ENCODE measurements at regions not wholly inside any gene's neighbourhood (a gene's known extent, or its start where the extent isn't known, plus 50 kb on each side); places are given as distances from the start of the nearest gene placed in this dataset.
"Not testable (repeated sequence)": the region's sequence is repeated elsewhere in the genome, so short reads cannot be mapped to it uniquely, and the experiment has no call there.

DNA sequence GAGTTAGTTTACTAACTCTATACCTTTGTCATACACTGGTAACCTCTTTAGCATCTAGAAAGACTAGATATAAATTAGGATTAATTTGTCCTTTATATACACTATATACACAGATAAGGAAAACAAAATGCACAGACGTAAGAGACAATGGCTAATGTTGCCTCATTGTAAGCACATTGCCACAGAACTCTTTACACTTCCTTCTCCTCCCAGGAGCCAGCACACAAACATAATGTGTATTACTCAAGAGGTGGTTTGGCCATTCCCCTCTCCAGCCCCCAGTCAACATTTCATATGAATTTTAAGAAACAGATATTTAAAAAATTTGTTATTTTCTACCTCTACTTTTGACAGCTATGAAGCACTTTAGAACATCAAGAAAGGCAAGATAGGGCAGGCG lies 131.4 kb upstream of the OR4E1 start:
- no peaks in the 10 kb centered on the region for H3K27me3 ChIP-seq
- no peaks in the 10 kb centered on the region for H3K9me3 ChIP-seq
- TF ChIP-seq Cebpa-rat (IDR thresholded peaks at IDR 0.05), result no peak
- no peaks in the 10 kb centered on the region for H3K36me3 ChIP-seq
- H3K4me2 ChIP-seq, result no peak overlapping the region
- no peak overlapping the region for H3K4me3 ChIP-seq
- no peak overlapping the region for H3K9ac ChIP-seq
- no peaks in the 10 kb centered on the region for H4K20me1 ChIP-seq
- H3K27ac ChIP-seq, result no peak overlapping the region
- no peaks in the 10 kb centered on the region for H3K4me1 ChIP-seq

DNA sequence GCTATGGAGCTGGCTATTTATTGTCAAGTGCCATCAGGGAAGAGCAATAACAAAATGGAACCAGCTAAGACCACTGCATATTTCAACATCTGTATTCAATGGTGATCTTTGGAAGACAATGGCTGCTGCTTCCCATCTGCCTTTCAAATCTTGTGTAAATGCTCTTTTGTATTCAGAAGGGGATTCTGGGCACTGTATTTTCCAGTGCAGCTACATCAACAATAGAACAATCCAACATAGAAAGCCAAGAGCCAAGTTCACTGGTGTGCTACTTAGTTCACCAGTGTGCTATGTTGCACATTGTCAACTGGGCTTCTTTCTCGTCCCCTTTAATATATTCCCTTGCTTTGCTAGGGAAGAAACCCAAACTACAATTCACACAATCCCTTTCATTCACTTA lies 128.8 kb upstream of the OR4E1 start:
- Histone ChIP-seq H3K4me1 (no peaks in the 10 kb centered on the region), H3K4me2 (no peak overlapping the region), H3K36me3 (no peaks in the 10 kb centered on the region), H3K9ac (no peak overlapping the region), H3K27me3 (no peaks in the 10 kb centered on the region), H3K4me3 (no peak overlapping the region), H3K27ac (no peak overlapping the region), H4K20me1 (no peaks in the 10 kb centered on the region), H3K9me3 (no peaks in the 10 kb centered on the region)
- no peak for TF ChIP-seq Cebpa-rat (IDR thresholded peaks at IDR 0.05)

DNA sequence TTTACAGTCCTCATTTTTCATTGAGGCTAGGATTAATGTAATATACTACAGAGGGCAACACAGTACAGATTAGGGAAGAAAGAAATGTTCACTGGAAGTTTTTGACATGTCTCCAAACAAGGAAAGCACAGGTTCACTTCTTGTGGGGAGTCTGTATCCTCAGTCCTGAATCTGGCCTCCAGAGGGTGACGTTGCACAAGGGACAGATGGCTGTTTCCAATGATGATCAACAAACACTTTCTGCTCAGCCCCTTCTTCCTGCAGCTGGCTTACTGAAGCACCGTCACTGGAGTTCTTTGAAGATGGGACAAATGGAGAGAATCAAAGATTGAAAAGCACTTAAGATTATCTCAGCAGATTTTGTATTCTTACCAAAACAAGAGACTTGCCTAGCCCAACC lies 123.3 kb upstream of the OR4E1 start:
- no peaks in the 10 kb centered on the region for H3K4me1 ChIP-seq
- H3K4me2 ChIP-seq, result no peak overlapping the region
- H3K27me3 ChIP-seq, result no peaks in the 10 kb centered on the region
- no peak overlapping the region for H3K27ac ChIP-seq
- no peaks in the 10 kb centered on the region for H3K36me3 ChIP-seq
- TF ChIP-seq Cebpa-rat (IDR thresholded peaks at IDR 0.05), result no peak
- no peak overlapping the region for H3K9ac ChIP-seq
- no peaks in the 10 kb centered on the region for H4K20me1 ChIP-seq
- no peaks in the 10 kb centered on the region for H3K9me3 ChIP-seq
- H3K4me3 ChIP-seq, result no peak overlapping the region

DNA sequence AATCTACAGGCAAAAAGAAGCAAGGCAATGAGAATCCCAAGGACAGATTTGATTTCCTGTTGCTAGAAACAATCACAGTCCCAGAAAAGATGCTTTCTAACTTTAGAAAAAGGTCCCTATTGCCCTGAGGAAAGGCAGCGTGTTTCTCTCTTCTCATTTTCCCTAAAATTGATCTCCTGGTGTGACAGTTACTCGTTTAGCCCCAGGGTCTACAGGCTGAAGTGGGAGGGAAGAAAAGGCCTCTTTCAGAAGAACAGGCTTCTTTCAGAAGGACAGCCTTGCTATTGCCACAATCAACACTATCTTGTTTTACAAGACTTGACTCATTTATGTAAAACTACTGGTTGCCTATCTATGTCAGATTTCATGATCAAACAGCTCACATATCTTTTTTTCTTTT lies 121.8 kb upstream of the OR4E1 start:
- Histone ChIP-seq H3K27me3 (no peaks in the 10 kb centered on the region), H3K4me3 (no peak overlapping the region), H4K20me1 (no peaks in the 10 kb centered on the region), H3K4me2 (no peak overlapping the region), H3K9ac (no peak overlapping the region), H3K36me3 (no peaks in the 10 kb centered on the region), H3K27ac (no peak overlapping the region), H3K4me1 (no peaks in the 10 kb centered on the region), H3K9me3 (no peaks in the 10 kb centered on the region)
- TF ChIP-seq Cebpa-rat (IDR thresholded peaks at IDR 0.05), result no peak

DNA sequence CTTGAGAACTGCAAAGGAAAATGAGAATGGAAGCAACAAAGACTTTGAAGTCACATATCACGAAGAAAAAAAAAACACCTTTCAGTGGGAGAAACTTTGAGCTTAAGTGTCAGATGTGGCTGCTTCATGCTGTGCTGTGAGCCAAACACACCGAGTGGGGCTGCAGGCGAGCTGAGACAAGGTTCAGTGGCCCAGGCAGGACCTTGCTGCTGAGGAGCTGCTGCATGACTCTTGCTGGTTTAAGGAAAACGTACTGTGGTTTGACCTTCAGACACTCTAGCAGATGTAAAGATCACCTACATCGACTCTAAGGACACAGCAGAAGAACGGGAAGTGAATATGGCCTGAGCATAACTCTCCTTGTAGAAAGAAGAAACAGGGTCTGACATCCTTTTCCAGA lies 118.1 kb upstream of the OR4E1 start:
- no peak for TF ChIP-seq Cebpa-rat (IDR thresholded peaks at IDR 0.05)
- no peaks in the 10 kb centered on the region for H3K9me3 ChIP-seq

DNA sequence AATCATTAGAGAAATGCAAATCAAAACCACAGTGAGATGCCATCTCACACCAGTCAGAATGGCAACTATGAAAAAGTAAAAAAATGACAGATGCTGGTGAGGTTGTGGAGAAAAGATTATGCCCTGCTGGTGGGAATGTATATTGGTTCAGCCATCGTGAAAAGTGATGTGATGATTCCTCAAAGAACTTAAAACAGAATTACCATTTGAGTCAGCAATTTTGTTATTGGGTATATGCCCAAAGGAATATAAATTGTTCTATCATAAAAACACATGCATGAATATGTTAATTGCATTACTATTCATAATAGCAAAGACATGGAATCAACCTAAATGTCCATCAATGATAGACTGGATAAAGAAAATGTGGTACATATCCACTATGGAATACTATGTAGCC lies 115.1 kb upstream of the OR4E1 start:
- not testable (repeated sequence) for H3K9ac ChIP-seq, H3K36me3 ChIP-seq, H3K4me1 ChIP-seq, H3K9me3 ChIP-seq, H4K20me1 ChIP-seq, H3K4me2 ChIP-seq, H3K27me3 ChIP-seq, H3K27ac ChIP-seq, H3K4me3 ChIP-seq

More for the DNA sequence above, 118.1 kb upstream of the OR4E1 start:
- Histone ChIP-seq H3K4me1 (no peaks in the 10 kb centered on the region), H3K36me3 (no peaks in the 10 kb centered on the region), H3K4me3 (no peak overlapping the region), H3K27me3 (no peaks in the 10 kb centered on the region), H3K4me2 (no peak overlapping the region), H3K27ac (no peak overlapping the region), H4K20me1 (no peaks in the 10 kb centered on the region), H3K9ac (no peak overlapping the region)

DNA sequence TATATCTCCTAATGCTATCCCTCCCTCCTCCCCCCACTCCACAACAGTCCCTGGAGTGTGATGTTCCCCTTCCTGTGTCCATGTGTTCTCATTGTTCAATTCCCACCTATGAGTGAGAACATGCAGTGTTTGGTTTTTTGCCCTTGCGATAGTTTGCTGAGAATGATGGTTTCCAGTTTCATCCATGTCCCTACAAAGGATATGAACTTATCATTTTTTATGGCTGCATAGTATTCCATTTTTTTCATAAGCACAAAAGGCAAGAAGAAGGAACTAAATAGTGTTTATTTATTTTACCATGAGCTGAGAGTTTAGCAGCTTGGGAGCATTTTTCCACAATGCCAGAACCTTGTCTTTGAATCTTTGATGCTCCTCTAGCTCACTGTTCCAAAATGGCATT lies 113.6 kb upstream of the OR4E1 start:
- not testable (repeated sequence) for H4K20me1 ChIP-seq, H3K36me3 ChIP-seq, H3K4me1 ChIP-seq, H3K4me3 ChIP-seq, H3K9ac ChIP-seq, H3K9me3 ChIP-seq, H3K27me3 ChIP-seq, H3K27ac ChIP-seq, H3K4me2 ChIP-seq

DNA sequence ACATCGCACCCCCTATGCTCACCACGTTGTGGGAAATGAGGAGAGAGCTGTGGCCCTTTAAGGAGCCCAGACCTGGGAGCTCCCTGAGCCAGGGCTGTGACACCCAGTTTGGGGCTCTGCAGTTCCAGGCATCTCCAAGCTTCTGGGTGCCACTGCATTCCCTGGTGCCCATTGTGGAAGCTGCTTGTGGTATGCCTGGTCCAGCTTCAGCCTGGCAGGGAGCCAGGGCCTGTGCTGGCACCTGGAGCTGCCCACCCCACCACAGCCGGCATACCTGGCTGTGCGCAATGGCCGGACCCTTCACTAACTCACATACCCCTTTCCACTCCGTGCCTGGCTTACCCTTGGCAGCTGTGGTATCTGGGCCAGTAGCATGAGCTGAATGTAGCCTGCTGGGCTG lies 107.9 kb upstream of the OR4E1 start:
- no peaks in the 10 kb centered on the region for H4K20me1 ChIP-seq
- no peaks in the 10 kb centered on the region for H3K27me3 ChIP-seq
- peaks cover 15% of the 10 kb centered on the region for H3K9me3 ChIP-seq
- H3K9ac ChIP-seq, result no peak overlapping the region
- H3K36me3 ChIP-seq, result no peaks in the 10 kb centered on the region
- no peak for TF ChIP-seq Cebpa-rat (IDR thresholded peaks at IDR 0.05)
- H3K27ac ChIP-seq, result no peak overlapping the region
- no peaks in the 10 kb centered on the region for H3K4me1 ChIP-seq
- H3K4me2 ChIP-seq, result no peak overlapping the region
- no peak overlapping the region for H3K4me3 ChIP-seq

DNA sequence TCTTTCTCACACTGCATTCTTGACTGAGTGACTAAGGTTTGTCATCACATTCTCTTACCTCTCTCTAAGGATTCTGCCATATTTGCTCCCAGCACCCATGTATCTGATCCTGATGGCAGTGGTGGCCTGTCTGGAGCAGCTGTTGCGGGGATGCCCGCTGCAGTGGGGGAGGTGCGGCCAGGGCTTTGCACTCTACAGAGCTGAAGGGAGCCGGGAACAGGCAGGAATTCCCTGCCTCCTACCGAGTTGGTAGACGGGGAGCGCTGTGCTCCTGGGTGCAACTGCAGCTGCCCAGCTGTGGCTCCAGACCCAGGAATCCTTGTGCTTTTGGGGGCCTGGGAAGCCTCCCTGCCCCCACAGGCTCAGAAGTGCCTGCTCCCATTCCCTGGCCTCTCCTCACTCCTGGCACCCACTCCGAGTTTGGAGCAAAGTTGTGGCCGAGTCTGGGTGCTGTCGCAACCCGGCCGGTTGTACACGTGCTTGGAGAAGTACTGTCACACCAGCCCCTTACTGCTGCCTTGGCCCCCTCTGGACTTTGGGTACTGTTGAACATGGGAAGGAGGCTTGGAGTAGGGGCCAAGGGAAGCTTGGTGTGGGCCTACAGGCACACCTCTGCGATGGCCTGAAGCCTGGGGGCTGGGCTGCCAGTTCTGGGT lies 106.9 kb upstream of the OR4E1 start:
- no peak for TF ChIP-seq Cebpa-rat (IDR thresholded peaks at IDR 0.05)
- H3K27me3 ChIP-seq, result no peaks in the 10 kb centered on the region
- no peak overlapping the region for H3K4me2 ChIP-seq
- no peak overlapping the region for H3K27ac ChIP-seq
- H4K20me1 ChIP-seq, result no peaks in the 10 kb centered on the region
- H3K4me1 ChIP-seq, result no peaks in the 10 kb centered on the region
- H3K9me3 ChIP-seq, result peaks cover 15% of the 10 kb centered on the region
- no peak overlapping the region for H3K9ac ChIP-seq
- H3K36me3 ChIP-seq, result no peaks in the 10 kb centered on the region
- no peak overlapping the region for H3K4me3 ChIP-seq

DNA sequence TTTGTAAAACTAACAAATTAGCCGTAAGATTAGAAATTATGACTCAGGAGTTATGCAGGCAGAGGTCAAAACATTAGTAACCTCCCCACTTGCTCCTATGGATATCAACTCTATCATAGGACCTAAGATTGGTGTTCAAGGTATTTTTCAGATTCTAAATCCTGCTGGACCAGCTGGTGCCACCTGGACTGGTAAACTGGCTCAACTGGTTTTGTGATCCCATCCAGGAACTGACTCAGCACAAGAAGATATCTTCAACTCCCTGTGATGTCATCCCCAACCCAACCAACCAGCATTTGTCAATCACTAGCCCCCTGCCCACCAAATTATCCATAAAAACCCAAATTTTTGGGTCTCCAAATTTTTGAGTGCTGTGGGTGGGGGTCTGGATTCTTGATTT lies 98.1 kb upstream of the OR4E1 start:
- no peaks in the 10 kb centered on the region for H3K4me1 ChIP-seq
- H3K9ac ChIP-seq, result no peak overlapping the region
- H3K27ac ChIP-seq, result no peak overlapping the region
- TF ChIP-seq Cebpa-rat (IDR thresholded peaks at IDR 0.05), result no peak
- no peak overlapping the region for H3K4me3 ChIP-seq
- no peak overlapping the region for H3K4me2 ChIP-seq
- no peaks in the 10 kb centered on the region for H3K27me3 ChIP-seq
- no peaks in the 10 kb centered on the region for H3K9me3 ChIP-seq
- no peaks in the 10 kb centered on the region for H4K20me1 ChIP-seq
- no peaks in the 10 kb centered on the region for H3K36me3 ChIP-seq

DNA sequence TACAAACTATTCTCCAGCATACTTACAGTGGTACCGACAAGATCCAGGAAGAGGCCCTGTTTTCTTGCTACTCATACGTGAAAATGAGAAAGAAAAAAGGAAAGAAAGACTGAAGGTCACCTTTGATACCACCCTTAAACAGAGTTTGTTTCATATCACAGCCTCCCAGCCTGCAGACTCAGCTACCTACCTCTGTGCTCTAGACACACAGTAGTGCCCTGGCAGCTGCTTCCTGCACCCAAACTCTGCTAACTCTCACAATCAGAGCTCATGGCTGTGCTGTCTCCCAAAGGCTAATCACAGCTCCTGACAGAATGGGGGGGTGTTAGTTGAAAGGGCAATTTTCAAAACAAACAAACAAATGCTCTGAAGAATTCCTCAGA lies 95.2 kb upstream of the OR4E1 start:
- peaks cover 6% of the 10 kb centered on the region; the same call in 1 of the 2 replicates for H3K9me3 ChIP-seq
- no peak for TF ChIP-seq Cebpa-rat (IDR thresholded peaks at IDR 0.05)
- H3K27ac ChIP-seq, result no peak overlapping the region
- H3K4me2 ChIP-seq, result no peak overlapping the region
- H3K4me1 ChIP-seq, result no peaks in the 10 kb centered on the region
- no peaks in the 10 kb centered on the region for H3K27me3 ChIP-seq
- H4K20me1 ChIP-seq, result no peaks in the 10 kb centered on the region
- H3K36me3 ChIP-seq, result no peaks in the 10 kb centered on the region
- H3K4me3 ChIP-seq, result no peak overlapping the region
- H3K9ac ChIP-seq, result no peak overlapping the region

Data from BLaER1 (cell line).